ENCODE measurements at regions not wholly inside any gene's neighbourhood (a gene's known extent, or its start where the extent isn't known, plus 50 kb on each side); places are given as distances from the start of the nearest gene placed in this dataset.

DNA sequence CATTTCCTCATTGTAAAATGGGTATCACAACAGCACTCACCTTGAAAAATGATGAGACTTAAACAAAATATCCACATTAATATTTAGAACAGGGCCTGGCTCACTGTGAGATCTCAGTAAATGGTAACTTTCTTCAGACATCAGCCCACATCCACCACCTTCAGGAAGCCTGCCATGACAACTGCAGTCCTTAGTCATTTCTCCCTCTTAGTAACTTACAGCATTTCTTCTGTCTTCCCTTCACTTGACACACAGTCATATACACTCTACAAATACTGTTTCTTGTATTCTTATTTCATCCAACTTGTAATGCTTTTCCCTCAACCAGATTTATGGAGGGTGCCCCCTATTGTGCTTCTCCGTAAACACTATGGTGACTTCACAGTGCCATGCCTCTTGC lies 263.0 kb downstream of the ZNF516 start:
- Histone ChIP-seq H2AFZ (ENCODE audit: low read length) (no peak overlapping the region), H3K9ac (ENCODE audit: insufficient read depth, low read length) (no peak overlapping the region), H3K9me3 (ENCODE audit: control insufficient read depth, insufficient read depth, low read depth, low read length) (no peaks in the 10 kb centered on the region), H4K20me1 (ENCODE audit: control insufficient read depth, extremely low read depth, insufficient read depth, low read length) (no peaks in the 10 kb centered on the region), H3K4me2 (ENCODE audit: extremely low read depth, insufficient read depth, low read length) (no peak overlapping the region), H3K4me1 (ENCODE audit: control insufficient read depth, extremely low read depth, insufficient read depth, low read length) (no peaks in the 10 kb centered on the region), H3K36me3 (ENCODE audit: control insufficient read depth, insufficient read depth, low read length) (no peaks in the 10 kb centered on the region), H3K27ac (ENCODE audit: insufficient read depth, low read length) (no peak overlapping the region), H3K4me3 (replicated peaks in 1 of 4; ENCODE audit: control extremely low read depth in 1 of 4, insufficient read depth in 1 of 4, low read depth in 3 of 4, low read length in 4 of 4) (no peak overlapping the region), H3K27me3 (ENCODE audit: control insufficient read depth, insufficient read depth, low read length) (no peaks in the 10 kb centered on the region), H3K79me2 (ENCODE audit: control insufficient read depth, insufficient read depth, low read length) (no peaks in the 10 kb centered on the region)
- no peak for DNase-seq (ENCODE audit: low read depth in 2 of 2)
- TF ChIP-seq EZH2 (IDR thresholded peaks at IDR 0.05; ENCODE audit: low read length, missing control alignments) = no peak
- TF ChIP-seq, protein P1, sequence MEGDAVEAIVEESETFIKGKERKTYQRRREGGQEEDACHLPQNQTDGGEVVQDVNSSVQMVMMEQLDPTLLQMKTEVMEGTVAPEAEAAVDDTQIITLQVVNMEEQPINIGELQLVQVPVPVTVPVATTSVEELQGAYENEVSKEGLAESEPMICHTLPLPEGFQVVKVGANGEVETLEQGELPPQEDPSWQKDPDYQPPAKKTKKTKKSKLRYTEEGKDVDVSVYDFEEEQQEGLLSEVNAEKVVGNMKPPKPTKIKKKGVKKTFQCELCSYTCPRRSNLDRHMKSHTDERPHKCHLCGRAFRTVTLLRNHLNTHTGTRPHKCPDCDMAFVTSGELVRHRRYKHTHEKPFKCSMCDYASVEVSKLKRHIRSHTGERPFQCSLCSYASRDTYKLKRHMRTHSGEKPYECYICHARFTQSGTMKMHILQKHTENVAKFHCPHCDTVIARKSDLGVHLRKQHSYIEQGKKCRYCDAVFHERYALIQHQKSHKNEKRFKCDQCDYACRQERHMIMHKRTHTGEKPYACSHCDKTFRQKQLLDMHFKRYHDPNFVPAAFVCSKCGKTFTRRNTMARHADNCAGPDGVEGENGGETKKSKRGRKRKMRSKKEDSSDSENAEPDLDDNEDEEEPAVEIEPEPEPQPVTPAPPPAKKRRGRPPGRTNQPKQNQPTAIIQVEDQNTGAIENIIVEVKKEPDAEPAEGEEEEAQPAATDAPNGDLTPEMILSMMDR (conservative IDR thresholded peaks at IDR 0.05 in 1 of 2, IDR thresholded peaks at IDR 0.05 in 1 of 2; ENCODE audit: low read depth in 1 of 2, low read length in 2 of 2) = no peak

DNA sequence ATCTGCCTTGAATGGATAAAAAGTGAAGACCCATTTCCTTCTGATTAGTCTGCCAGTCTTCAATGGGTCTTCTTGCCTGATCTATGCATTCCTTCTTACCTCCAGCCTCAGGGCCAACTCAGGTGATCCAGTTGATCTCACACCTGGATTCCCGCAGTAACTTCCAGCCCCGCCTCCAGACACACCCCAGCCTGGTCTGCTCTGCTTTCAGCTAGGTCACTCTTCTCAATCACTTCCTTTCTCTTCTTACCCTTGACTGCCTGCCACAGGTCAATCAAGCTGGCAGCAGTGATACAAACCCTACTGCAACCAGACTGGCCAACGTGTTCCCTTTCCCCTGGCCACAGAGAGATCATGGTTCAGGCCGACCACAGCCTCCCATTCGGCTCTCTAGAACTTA lies 263.6 kb downstream of the ZNF516 start:
- Histone ChIP-seq H2AFZ (ENCODE audit: low read length) (no peak overlapping the region), H3K27ac (ENCODE audit: insufficient read depth, low read length) (no peak overlapping the region), H3K79me2 (ENCODE audit: control insufficient read depth, insufficient read depth, low read length) (no peaks in the 10 kb centered on the region), H3K4me1 (ENCODE audit: control insufficient read depth, extremely low read depth, insufficient read depth, low read length) (no peaks in the 10 kb centered on the region), H3K36me3 (ENCODE audit: control insufficient read depth, insufficient read depth, low read length) (no peaks in the 10 kb centered on the region), H4K20me1 (ENCODE audit: control insufficient read depth, extremely low read depth, insufficient read depth, low read length) (no peaks in the 10 kb centered on the region), H3K9me3 (ENCODE audit: control insufficient read depth, insufficient read depth, low read depth, low read length) (no peaks in the 10 kb centered on the region), H3K4me2 (ENCODE audit: extremely low read depth, insufficient read depth, low read length) (no peak overlapping the region), H3K4me3 (replicated peaks in 1 of 4; ENCODE audit: control extremely low read depth in 1 of 4, insufficient read depth in 1 of 4, low read depth in 3 of 4, low read length in 4 of 4) (no peak overlapping the region), H3K27me3 (ENCODE audit: control insufficient read depth, insufficient read depth, low read length) (no peaks in the 10 kb centered on the region), H3K9ac (ENCODE audit: insufficient read depth, low read length) (no peak overlapping the region)
- no peak for DNase-seq (ENCODE audit: low read depth in 2 of 2)
- TF ChIP-seq, protein P1 (conservative IDR thresholded peaks at IDR 0.05 in 1 of 2, IDR thresholded peaks at IDR 0.05 in 1 of 2; ENCODE audit: low read depth in 1 of 2, low read length in 2 of 2) = no peak
- TF ChIP-seq EZH2 (IDR thresholded peaks at IDR 0.05; ENCODE audit: low read length, missing control alignments) = no peak

DNA sequence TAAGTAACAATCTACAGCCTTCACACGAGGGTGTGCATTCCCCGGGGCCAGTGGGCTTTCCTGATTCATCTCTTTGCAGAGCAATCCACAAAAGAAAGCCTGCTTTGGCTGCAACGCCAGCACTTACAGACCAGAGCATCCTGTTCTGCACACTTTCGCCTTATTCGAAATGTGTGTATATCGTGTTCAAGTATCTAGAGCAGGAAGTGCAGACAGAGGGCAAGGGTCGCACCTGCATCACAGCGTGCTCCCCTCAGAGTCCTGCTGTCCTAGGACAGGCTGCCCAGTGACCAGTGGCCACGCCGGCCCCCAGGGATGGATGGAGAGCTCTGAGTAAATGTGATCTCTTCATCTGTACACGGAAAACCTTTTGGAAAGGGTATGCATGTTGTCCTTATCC lies 264.3 kb downstream of the ZNF516 start:
- DNase-seq (ENCODE audit: low read depth in 2 of 2) = no peak
- H3K9me3 ChIP-seq (ENCODE audit: control insufficient read depth, insufficient read depth, low read depth, low read length) = no peaks in the 10 kb centered on the region
- H3K9ac ChIP-seq (ENCODE audit: insufficient read depth, low read length) = no peak overlapping the region
- H3K27ac ChIP-seq (ENCODE audit: insufficient read depth, low read length) = no peak overlapping the region
- H4K20me1 ChIP-seq (ENCODE audit: control insufficient read depth, extremely low read depth, insufficient read depth, low read length) = no peaks in the 10 kb centered on the region
- H3K36me3 ChIP-seq (ENCODE audit: control insufficient read depth, insufficient read depth, low read length) = no peaks in the 10 kb centered on the region
- no peak overlapping the region for H2AFZ ChIP-seq (ENCODE audit: low read length)
- no peak overlapping the region for H3K4me2 ChIP-seq (ENCODE audit: extremely low read depth, insufficient read depth, low read length)
- no peaks in the 10 kb centered on the region for H3K27me3 ChIP-seq (ENCODE audit: control insufficient read depth, insufficient read depth, low read length)
- no peaks in the 10 kb centered on the region for H3K4me1 ChIP-seq (ENCODE audit: control insufficient read depth, extremely low read depth, insufficient read depth, low read length)
- no peak overlapping the region for H3K4me3 ChIP-seq (replicated peaks in 1 of 4; ENCODE audit: control extremely low read depth in 1 of 4, insufficient read depth in 1 of 4, low read depth in 3 of 4, low read length in 4 of 4)
- TF ChIP-seq, protein P1 (conservative IDR thresholded peaks at IDR 0.05 in 1 of 2, IDR thresholded peaks at IDR 0.05 in 1 of 2; ENCODE audit: low read depth in 1 of 2, low read length in 2 of 2) = no peak
- no peak for TF ChIP-seq EZH2 (IDR thresholded peaks at IDR 0.05; ENCODE audit: low read length, missing control alignments)
- no peaks in the 10 kb centered on the region for H3K79me2 ChIP-seq (ENCODE audit: control insufficient read depth, insufficient read depth, low read length)

Measured in fibroblast of lung (primary cell).